HT-29 (cell line): ENCODE measurements at regions not wholly inside any gene's neighbourhood (a gene's known extent, or its start where the extent isn't known, plus 50 kb on each side); places are given as distances from the start of the nearest gene placed in this dataset. TPM values are rescaled to one million over a fixed set of nuclear protein-coding genes. Genes with fewer than 3 reads are reported as not detected.

Experiments used
- DNase-seq: peaks from one replicate; pipeline ENCODE4 v3.0.0-alpha.2; 2015; ENCODE audit warnings: low spot score
- small RNA-seq: library from RNA; depleted of rRNA; stranded (forward); fragments of <200 nt; gene quantifications from one replicate; pipeline ENCODE3, GENCODE V24; 2014

GRCh38 chr13:106633321-106633720 is 65.4 kb upstream of the ARGLU1 start:
- DNase-seq = no peak

- no peak for DNase-seq
These were observed 62.7 kb upstream of the ARGLU1 start for GRCh38 chr13:106630650-106631049.

- DNase-seq = no peak
These were observed 62.2 kb upstream of the ARGLU1 start for GRCh38 chr13:106630162-106630561.

- no peak for DNase-seq
These were observed 61.2 kb upstream of the ARGLU1 start for GRCh38 chr13:106628936-106629659.

GRCh38 chr13:106626473-106626872 is 58.5 kb upstream of the ARGLU1 start:
- DNase-seq = no peak

GRCh38 chr13:106625578-106625977 is 57.6 kb upstream of the ARGLU1 start:
- no peak for DNase-seq

- DNase-seq = no peak
These were observed 56.0 kb upstream of the ARGLU1 start for GRCh38 chr13:106623799-106624460.

GRCh38 chr13:106621833-106622232 is 53.9 kb upstream of the ARGLU1 start:
- DNase-seq = no peak

- DNase-seq = peak; percentile 69
These were observed 52.0 kb upstream of the ARGLU1 start for GRCh38 chr13:106619688-106620555.

Small RNA genes lying in the stretch of these regions (small RNA-seq; reads per million reads assigned to genes)
- gene MIR1267 = not detected
- 13.4 reads per million, percentile 90 among the genes with 10 or more reads in this experiment for gene SNORD31B
